HG03565 (cell line): ENCODE measurements at regions not wholly inside any gene's neighbourhood (a gene's known extent, or its start where the extent isn't known, plus 50 kb on each side); places are given as distances from the start of the nearest gene placed in this dataset.
"Not testable (repeated sequence)": the region's sequence is repeated elsewhere in the genome, so short reads cannot be mapped to it uniquely, and the experiment has no call there.

ENCODE experiments used
- ATAC-seq: cut with Tn5 transposase; IDR thresholded peaks from one replicate; pipeline ENCODE4 v1.9.1; 2021; ENCODE audit warnings: mild to moderate bottlenecking, moderate library complexity; ENCODE audit not compliant: unreplicated experiment

DNA sequence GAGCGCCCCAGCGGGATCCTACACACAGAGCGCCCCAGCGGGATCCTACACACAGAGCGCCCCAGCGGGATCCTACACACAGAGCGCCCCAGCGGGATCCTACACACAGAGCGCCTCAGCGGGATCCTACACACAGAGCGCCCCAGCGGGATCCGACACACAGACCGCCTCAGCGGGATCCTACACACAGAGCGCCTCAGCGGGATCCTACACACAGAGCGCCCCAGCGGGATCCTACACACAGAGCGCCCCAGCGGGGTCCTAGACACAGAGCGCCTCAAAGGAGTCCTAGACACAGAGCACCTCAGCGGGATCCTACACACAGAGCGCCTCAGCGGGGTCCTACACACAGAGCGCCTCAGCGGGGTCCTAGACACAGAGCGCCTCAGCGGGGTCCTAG lies 1352.7 kb downstream of the GATA3 start:
- ATAC-seq: not testable (repeated sequence)

DNA sequence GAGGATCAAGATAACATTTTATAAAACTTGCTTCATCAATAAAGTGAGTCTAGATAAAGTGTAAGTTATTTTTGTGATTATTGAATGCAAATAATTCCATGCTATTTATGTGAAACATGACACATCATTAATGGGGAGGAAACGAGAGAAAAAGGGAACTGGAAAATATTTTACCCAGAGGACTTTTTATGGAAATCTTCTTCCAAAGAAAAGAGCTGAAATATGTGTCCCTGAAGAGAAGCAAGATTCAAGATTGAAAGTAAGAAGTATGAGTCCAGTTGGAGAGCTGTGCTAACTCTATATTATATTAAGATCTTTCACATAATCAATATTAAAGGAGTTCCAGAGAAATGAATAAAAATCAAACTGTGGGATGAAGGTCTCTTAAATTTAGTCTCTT lies 1361.8 kb downstream of the GATA3 start:
- no peak for ATAC-seq

DNA sequence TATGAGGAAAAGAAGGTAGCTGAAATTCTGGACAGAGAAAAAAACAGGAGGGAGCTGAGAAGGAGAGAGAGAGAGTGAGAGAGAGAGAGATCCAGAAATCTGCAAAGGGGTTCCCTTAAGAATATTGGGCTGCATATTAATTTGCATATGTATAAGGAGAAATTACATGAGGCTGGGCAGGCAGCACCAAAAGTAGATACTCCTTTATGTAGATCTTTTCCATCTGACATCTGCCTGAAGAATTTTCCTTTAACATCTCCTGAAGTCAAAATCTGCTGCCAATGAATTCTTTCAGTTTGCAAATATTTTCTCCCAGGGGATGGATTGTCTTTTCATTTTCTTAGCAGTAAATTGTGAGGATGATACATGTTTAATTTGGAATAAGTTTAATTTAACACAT lies 1365.3 kb downstream of the GATA3 start:
- ATAC-seq: no peak

DNA sequence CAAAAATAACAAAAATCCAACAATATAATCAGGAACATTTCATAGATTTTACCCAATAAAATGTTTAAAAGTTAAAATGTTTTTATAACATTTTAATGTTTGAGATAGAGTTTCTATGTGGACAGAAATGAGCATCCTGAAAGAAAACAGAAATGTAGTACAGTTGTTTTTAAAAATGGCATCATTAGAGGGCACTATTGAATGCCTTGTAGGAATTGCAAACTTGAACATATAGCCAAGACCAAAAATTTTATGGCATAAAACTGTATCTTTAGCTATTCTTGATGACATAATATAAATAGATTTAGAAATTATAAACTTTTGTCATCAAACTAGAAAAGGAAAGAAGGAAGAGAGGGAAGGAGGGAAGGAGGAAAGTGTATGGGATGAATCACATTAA lies 1372.7 kb downstream of the GATA3 start:
- ATAC-seq: no peak

DNA sequence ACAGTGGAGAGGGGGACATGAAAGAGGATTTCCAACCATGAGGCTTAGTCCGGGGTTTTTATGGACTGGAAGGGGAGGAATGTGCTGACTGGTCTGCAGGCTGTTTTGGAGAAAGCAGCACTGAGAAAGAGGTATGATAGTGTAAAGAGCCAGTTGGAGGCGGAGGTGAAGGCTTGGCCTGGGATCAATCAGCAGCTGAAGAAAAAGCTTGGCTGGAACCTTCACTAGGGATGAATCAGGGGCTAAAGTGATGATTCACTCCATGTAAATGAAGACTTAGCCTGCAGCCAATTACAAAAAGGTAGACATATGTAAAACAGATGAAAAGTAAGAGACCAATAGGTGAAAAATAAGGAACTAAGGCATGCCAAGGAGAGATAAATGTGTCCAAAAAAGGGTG lies 1382.6 kb downstream of the GATA3 start:
- no peak for ATAC-seq

DNA sequence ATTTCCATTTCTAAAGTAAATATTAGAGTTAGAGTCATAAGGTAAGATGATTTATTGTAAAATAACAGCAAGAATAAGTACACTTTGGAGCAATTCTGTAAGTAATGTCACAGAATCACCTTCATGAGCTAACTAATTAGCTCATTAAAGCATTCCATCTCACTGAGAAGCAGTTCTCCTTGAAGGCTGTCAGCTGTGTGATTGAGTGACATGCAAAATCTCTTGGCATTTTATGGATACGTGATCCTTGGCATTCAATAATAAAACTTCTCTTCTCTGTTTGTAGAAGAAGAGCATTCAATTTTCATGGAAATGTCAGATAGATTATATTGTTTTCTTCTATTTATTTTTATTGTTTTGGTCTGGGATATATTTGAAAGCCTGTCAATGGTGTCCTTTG lies 1389.3 kb downstream of the GATA3 start:
- no peak for ATAC-seq

DNA sequence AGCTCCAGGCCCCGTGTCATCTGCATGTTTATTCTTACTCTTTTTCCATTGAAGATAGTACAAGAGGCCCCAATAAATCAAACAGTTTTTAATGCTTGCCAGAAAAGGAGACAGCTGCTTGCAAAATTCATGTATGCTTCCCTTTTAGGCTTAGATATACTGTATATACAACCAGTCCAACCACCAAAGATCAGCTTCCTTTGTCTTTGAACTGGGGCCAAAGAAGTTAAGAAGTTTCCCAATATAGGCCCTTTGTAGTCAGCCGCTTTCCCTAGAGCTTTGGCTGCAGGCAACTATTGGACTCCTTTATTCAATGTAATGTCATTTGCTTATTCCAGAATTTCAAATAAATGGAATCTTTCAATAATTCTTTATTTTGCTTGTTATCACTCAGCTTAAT lies 1395.0 kb downstream of the GATA3 start:
- ATAC-seq: no peak

DNA sequence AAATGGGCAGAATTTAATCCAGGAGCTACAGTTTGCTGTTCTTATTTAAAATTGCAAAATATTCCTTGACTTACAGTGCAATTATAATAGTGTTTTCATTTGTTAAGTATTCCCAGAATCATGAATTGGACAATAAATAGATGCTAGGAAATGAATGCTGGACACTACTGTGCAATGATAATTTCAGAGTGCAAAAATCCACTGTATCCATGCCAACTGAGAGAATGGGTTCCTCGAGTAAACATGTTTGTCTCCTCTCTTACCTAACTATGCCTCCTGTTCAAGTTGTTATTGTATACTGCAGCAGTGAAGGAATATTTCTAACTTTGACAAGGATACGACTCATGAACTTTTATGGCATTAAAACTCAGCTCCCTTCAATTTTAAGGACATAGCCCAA lies 1396.3 kb downstream of the GATA3 start:
- no peak for ATAC-seq

DNA sequence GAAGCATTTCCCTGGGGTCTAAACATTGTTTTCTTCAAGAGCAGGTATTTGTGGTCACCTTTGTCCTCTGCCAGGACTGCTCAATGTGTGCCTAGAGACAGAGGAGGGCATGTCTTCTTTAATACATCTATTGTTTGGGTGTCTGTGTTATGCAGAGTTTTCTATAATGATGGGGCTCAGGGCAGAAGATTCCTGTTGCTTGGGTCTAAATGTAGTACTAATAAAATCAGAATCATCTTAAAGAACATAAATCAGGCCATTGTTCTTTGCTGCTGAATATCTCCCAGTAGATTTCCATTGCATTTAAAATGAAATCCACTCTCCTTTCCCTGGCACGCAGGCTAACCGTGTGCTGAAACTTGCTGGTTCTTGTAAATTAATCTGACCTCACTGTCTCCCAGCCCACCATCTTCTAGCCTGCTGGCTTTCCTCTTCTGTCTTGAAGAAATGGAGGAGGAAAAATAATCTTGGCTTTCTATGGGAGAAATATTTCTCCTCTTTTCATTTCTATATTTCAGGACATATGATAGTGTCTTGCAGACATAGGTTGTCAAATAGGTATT lies 1396.8 kb downstream of the GATA3 start:
- no peak for ATAC-seq

DNA sequence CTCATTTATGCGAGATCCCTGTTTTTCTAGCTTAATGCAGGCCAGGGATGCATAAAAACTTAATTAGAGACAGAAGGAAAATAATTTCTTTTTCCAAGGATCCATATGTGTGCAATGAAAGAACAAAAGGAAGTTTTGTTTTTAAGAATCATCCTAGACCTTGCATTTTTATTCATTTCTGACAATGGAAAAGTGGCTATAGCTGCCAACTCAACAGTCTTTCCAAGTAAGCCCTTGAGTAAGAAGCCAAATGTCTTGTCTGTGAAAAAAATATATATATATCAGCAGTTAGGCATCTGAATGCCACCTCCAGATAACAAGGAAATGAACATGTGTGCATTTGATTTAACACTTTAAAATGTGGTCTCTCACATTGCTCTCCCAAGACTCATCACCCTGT lies 1397.6 kb downstream of the GATA3 start:
- no peak for ATAC-seq

DNA sequence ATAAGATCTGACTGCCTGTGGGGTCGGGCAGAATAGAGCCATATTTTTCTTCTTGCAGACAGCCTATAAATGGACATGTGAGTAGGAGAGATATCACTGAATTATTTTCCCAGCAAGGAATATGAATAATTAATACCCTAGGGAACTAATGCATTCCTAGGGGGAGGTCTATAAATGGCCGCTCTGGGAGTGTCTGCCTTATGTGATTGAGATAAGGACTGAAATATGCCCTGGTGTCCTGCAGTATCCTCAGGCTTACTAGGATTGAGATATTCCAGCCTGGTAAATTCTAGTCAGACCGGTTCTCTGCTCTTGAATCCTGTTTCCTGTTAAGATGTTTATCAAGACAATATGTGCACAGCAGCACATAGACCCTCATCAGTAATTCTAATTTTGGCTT lies 1399.4 kb downstream of the GATA3 start:
- ATAC-seq: not testable (repeated sequence)

DNA sequence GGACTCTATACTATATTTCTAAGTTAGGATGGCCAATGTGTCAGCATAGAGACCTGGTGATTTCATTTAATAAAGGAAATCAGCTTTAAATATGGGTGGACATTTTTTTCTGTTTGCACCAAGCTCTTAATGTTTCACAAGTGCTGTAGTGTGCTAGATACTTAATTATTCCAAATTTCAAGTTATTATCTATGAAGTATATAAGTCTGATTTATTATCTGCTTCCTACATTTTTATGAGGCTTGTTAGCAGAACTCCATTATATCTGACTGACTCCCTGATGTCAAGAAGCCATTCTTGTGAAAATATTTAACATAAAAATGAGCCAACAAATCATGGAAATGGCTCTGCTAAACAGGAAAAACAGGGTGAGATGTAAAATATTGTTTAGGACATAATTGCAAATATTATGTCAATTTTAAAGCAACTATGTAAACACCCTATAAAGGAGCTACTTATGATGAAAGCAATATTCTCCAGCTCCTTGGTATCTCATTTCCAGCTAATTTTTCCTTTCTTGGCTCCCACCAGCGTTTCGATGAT lies 1415.2 kb downstream of the GATA3 start:
- no peak for ATAC-seq

DNA sequence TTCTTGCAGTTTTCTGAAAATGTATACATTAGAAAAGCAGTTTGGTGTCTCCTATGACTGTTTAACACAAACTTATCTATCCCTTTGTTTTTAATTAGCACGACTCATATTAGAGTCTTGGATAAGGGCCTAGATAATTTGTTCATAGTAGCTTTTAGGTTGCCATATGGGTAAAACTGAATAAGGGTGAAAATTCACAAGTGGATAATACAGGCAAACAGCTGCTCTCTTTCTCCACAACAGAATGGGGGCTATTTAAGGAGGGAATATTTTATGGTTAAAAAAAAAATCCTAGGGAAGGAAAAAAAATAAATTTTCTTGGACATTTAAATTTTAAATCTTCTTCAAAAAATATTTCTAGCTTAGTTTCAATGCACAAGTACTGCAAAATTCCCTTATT lies 1416.1 kb downstream of the GATA3 start:
- ATAC-seq: no peak

DNA sequence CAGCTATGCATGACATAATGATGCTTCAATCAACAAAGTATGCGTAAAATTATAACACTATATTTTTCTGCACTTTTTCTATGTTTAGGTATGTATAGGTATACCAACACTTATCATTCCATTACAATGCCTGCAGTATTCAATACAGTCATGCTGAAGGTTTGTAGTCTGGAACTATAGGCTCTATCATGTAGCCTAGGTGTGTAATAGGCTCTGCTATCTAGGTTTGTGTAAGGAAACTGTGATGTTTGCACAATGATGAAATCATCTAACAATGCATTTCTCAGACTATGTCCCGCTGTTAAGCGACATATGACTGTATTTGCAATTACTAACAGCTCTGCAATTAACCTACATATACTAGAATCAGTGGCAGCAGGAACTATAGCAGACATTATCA lies 1447.5 kb downstream of the GATA3 start:
- ATAC-seq: no peak

DNA sequence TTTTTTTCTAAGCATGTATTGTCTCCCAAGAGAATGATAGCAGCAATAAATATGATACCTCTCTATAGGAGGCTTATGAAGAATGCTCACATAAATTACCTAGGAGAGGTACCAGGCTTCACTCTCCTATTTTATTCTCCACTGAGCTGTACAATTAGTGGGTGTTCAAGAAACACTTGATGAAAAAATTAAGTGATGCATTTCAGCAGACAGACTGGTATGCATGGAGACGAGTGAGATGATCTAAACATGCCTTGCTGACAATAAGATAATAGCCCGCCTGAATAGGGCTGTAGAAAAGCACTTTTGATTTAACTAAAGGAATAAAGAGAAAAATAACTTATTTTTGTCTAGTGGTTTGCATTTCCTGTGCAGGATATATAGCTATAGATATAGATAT lies 1449.7 kb downstream of the GATA3 start:
- ATAC-seq: no peak

DNA sequence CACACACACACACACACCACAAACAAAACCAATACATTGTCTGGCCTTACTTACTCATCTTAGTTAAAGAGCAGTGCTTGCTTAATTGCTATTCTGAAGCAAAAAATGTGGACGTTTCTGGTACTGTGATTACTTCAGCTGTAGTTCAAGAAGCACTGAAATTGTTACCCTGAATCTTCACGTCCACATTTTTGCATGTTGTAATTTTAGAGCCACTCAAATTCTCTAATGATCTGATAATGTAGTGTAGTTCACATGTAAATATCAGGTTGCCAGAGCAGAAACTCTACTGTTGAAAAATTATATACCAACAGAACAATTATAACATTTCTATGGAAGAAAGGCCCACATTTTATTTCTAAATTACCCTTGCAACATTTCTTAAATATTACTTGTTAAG lies 1451.1 kb downstream of the GATA3 start:
- ATAC-seq: no peak

DNA sequence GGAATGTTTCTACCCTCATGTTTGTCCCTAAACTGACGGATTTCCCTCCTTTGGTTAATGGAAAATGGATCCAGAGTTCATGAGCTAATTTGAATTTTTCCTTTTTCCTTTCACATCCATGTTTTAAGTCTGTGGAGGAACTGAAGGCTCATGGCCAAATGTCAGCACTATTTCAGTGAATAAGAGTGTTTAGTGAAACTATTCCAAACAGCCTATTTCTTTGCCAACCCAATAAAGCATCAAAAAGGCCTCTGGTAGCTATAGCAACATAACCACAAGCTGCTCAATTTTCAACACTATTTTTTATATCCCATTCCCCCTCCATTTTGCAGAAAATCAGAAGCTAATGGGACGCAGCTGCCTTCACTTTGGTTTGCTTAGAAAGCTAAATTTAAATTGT lies 1454.1 kb downstream of the GATA3 start:
- ATAC-seq: no peak

DNA sequence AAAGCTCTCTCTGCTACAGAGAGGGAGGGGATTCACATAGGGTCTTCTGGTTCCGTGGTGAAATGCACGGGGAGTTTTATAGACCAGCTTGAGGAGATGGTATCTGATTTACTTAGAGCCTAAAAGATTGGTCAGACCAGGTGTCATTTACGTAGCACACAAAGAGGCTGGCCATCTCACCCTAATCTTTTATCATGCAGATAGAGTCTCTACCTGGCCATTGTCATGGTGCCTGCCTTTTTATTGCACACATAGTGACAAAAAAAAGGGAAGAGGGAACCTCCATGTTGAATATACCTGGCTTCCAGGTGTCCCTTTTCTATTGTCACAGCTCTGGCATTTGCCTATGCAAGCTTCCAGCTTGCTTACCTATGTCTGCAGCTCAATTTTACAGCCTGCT lies 1456.1 kb downstream of the GATA3 start:
- ATAC-seq: no peak

DNA sequence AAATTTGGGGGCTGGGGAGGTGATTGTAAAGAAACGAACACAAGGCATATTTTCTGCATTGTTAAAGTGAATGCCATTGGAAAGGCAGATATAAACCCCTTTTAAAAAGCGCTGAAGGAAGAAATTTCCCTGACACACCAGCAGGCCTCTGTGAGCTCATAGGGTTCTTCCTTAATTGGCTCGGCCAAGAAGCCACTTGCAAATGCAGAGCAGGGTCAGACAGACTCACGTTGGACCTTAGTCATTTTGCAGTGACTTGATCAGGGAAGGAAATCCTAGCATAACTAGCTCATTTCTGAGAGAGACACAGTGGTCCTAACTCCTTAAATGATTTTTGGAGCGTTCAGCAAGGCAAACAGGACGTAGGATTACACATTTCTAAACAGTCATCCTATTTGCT lies 1461.4 kb downstream of the GATA3 start:
- no peak for ATAC-seq

DNA sequence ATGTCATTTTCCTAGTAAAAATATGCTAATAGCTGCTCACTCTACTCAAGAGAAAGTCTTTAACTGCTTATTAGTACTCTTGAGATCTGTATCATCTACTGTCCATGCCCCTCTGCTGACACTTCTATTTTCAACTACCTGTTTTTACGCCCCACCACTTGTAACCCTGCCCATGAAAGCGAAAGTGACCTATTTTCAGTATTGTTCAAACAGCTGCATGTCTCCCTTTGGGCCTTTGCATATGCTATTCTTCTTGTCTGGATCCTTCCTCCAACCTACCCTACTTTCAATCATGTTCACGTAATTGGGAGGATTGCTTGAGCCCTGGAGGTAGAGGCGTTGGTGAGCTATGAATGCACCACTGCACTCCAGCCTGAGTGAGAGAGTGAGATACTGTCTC lies 1481.3 kb downstream of the GATA3 start:
- peak; percentile 85 for ATAC-seq

DNA sequence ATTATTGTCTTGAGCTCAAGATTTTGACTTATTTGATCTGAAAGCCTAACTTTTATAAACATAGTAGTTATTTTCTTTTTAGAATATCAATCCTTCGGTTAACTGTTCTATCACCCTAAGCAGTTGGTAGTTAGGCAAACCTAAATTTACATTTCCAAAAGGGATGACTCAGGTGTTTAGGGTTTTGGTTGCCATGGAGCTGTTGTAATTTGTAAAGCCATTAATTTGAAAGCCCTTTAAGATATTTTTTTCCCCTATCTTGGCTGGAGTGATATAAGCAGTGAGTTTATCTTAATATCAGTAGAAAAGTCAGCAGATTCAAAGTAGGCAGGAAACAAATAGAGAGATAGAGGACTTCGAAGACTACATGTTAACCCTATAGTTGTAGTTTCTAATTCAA lies 1472.6 kb upstream of the CELF2 start:
- ATAC-seq: no peak

DNA sequence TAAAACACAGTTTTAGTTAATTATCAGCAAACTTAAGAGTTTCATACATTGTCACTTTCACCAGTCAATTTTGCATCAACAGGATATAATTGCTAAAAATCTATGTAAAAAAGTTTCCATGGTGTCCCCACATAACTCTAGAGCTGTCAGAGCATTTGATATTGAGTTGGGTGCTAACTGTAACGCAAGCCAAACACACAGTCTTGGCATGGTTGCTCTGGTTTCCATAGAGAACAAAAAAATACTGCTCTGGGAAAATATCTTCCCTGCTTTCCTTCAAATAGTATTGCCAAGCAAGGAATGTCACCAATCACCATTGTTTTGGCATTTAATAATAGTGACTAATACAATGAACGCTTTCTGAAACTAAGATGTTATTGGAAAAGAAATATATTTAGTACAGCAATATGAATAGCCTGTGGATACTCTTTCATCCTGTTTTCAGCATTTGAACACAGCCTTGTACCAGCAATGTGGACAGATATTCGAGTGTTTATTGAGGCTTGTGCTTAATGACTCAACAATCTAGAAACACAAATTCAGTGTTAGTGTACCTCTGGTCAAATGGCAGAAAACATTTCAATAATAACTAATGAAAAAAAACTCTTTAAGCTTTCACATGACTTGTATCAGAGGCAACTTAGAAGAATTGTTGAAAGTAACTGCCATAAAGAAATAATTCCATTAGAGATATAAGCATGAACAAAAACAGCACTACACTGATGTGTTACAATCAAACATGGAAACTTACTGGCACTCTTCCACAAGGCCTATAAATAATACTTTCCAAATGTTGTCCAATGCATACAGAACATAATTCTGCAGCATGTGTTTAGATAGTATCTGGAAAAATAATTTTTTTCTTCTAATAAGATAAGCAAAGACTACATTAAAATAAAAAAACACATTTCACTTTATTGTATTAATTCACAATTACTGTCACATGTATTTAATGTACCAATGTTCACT lies 1469.5 kb upstream of the CELF2 start:
- ATAC-seq: no peak
